ENCODE measurements at regions not wholly inside any gene's neighbourhood (a gene's known extent, or its start where the extent isn't known, plus 50 kb on each side); places are given as distances from the start of the nearest gene placed in this dataset.

GRCh38 chr18:77985526-77986281 lies 736.1 kb downstream of the GALR1 start:
- Mint-ChIP-seq H3K27me3 (peaks cover 0 to 5% (median 0%) of the 10 kb centered on the region in 5 donors), H3K4me3 (no peak overlapping the region), H3K27ac (no peak overlapping the region), H3K9me3 (peaks cover 0 to 5% (median 0%) of the 10 kb centered on the region in 11 donors), H3K36me3 (no peaks in the 10 kb centered on the region), H3K4me1 (no peaks in the 10 kb centered on the region)
- ChIA-PET POLR2A (no interaction called here), CTCF (no interaction called here)
- no peaks in the 10 kb centered on the region for H3K36me3 ChIP-seq (ENCODE audit: control insufficient read depth in 2 of 3, insufficient read depth in 3 of 3, low read length in 3 of 3)
- intact Hi-C loops (cut with micrococcal nuclease): no loop called here
- DNase-seq (no peak), ATAC-seq (no peak)
- no peak overlapping the region for H3K27ac ChIP-seq (ENCODE audit: low read depth, low read length)
- H3K4me1 ChIP-seq (ENCODE audit: control insufficient read depth in 2 of 2, insufficient read depth in 2 of 2, low read length in 2 of 2): no peaks in the 10 kb centered on the region
- H3K27me3 ChIP-seq (ENCODE audit: control insufficient read depth in 2 of 2, insufficient read depth in 2 of 2, low read length in 2 of 2): no peaks in the 10 kb centered on the region
- H3K9me3 ChIP-seq (ENCODE audit: control insufficient read depth in 2 of 3, low read length in 3 of 3): no peaks in the 10 kb centered on the region
- H3K4me3 ChIP-seq (ENCODE audit: low read length): no peak overlapping the region

- CTCF ChIA-PET: interaction anchor here (0.6 kb wide), 1 partner anchor 513 kb away, joined by 8 read pairs; no protein-coding TSS in a partner anchor
- DNase-seq: no peak
- Mint-ChIP-seq H3K4me1 (no peaks in the 10 kb centered on the region), H3K36me3 (no peaks in the 10 kb centered on the region), H3K27me3 (peaks cover 0 to 5% (median 0%) of the 10 kb centered on the region in 5 donors), H3K9me3 (peaks cover 0 to 11% (median 1%) of the 10 kb centered on the region in 11 donors), H3K27ac (no peak overlapping the region), H3K4me3 (no peak overlapping the region)
- no peak overlapping the region for H3K4me3 ChIP-seq (ENCODE audit: low read length)
- no peaks in the 10 kb centered on the region for H3K4me1 ChIP-seq (ENCODE audit: control insufficient read depth in 2 of 2, insufficient read depth in 2 of 2, low read length in 2 of 2)
- no peaks in the 10 kb centered on the region for H3K27me3 ChIP-seq (ENCODE audit: control insufficient read depth in 2 of 2, insufficient read depth in 2 of 2, low read length in 2 of 2)
- intact Hi-C loops (cut with micrococcal nuclease): no loop called here
- no peak overlapping the region for H3K27ac ChIP-seq (ENCODE audit: low read depth, low read length)
- no peak for ATAC-seq
- H3K9me3 ChIP-seq (ENCODE audit: control insufficient read depth in 2 of 3, low read length in 3 of 3): no peaks in the 10 kb centered on the region
- no peaks in the 10 kb centered on the region for H3K36me3 ChIP-seq (ENCODE audit: control insufficient read depth in 2 of 3, insufficient read depth in 3 of 3, low read length in 3 of 3)
- POLR2A ChIA-PET: no interaction called here
Observed at GRCh38 chr18:77990131-77990530, 740.5 kb downstream of the GALR1 start.

DNA sequence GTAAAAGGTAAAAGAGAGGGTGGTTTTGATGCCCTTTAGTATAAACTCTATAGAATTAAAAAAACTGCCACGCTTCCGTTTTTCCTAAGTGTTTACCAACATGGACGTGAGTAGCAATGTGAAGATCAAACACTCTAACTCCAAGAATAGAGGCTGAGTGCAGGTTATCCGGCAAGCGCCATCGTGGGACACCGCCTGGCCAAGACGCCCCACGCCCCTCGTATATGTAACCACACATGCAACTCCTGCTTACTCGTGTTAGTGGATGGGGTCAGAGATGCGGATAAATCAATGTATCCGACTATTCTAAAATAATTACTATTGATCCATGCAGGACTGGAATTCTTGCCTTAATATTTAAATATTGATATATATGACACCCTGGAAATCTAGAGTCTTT lies 741.3 kb downstream of the GALR1 start:
- no peak overlapping the region for H3K4me3 ChIP-seq (ENCODE audit: low read length)
- peaks cover 0 to 10% (median 0%) of the 10 kb centered on the region in 5 donors for H3K27me3 Mint-ChIP-seq
- H3K36me3 Mint-ChIP-seq: no peaks in the 10 kb centered on the region
- H3K27ac Mint-ChIP-seq: no peak overlapping the region
- H3K36me3 ChIP-seq (ENCODE audit: control insufficient read depth in 2 of 3, insufficient read depth in 3 of 3, low read length in 3 of 3): no peaks in the 10 kb centered on the region
- ChIA-PET POLR2A (no interaction called here), CTCF (no interaction called here)
- H3K4me3 Mint-ChIP-seq: no peak overlapping the region
- DNase-seq (no peak), ATAC-seq (no peak)
- no peaks in the 10 kb centered on the region for H3K9me3 ChIP-seq (ENCODE audit: control insufficient read depth in 2 of 3, low read length in 3 of 3)
- H3K4me1 ChIP-seq (ENCODE audit: control insufficient read depth in 2 of 2, insufficient read depth in 2 of 2, low read length in 2 of 2): no peaks in the 10 kb centered on the region
- no peak overlapping the region for H3K27ac ChIP-seq (ENCODE audit: low read depth, low read length)
- intact Hi-C loops (cut with micrococcal nuclease): no loop called here
- H3K27me3 ChIP-seq (ENCODE audit: control insufficient read depth in 2 of 2, insufficient read depth in 2 of 2, low read length in 2 of 2): no peaks in the 10 kb centered on the region
- H3K4me1 Mint-ChIP-seq: no peaks in the 10 kb centered on the region
- H3K9me3 Mint-ChIP-seq: peaks cover 0 to 11% (median 1%) of the 10 kb centered on the region in 11 donors

DNA sequence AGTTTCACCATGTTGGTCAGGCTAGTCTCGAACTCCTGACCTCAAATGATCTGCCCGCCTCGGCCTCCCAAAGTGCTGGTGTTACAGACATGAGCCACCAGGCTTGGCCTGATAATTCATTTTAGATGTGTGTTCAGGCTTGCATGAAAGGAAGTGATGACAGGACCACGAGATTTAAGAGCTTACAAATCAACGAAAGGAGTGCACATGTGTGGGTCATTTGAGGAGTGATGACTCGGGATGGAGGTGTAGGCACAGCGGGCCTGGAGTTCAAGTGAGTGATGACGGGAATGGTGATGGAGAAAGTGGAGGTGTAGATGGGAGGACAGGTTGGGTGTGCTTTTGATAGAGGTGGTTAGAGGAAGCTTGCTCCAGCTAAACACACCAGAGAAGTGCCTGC lies 742.4 kb downstream of the GALR1 start:
- no peak for ATAC-seq
- no peak for DNase-seq
- Mint-ChIP-seq H3K36me3 (no peaks in the 10 kb centered on the region), H3K27ac (no peak overlapping the region), H3K27me3 (peaks cover 0 to 11% (median 4%) of the 10 kb centered on the region in 5 donors), H3K4me3 (no peak overlapping the region), H3K9me3 (peaks cover 0 to 11% (median 1%) of the 10 kb centered on the region in 11 donors), H3K4me1 (no peaks in the 10 kb centered on the region)
- POLR2A ChIA-PET: no interaction called here
- CTCF ChIA-PET: no interaction called here
- Histone ChIP-seq H3K4me1 (ENCODE audit: control insufficient read depth in 2 of 2, insufficient read depth in 2 of 2, low read length in 2 of 2) (no peaks in the 10 kb centered on the region), H3K36me3 (ENCODE audit: control insufficient read depth in 2 of 3, insufficient read depth in 3 of 3, low read length in 3 of 3) (no peaks in the 10 kb centered on the region), H3K4me3 (ENCODE audit: low read length) (no peak overlapping the region), H3K27me3 (ENCODE audit: control insufficient read depth in 2 of 2, insufficient read depth in 2 of 2, low read length in 2 of 2) (no peaks in the 10 kb centered on the region), H3K9me3 (ENCODE audit: control insufficient read depth in 2 of 3, low read length in 3 of 3) (no peaks in the 10 kb centered on the region), H3K27ac (ENCODE audit: low read depth, low read length) (no peak overlapping the region)
- intact Hi-C loops (cut with micrococcal nuclease): no loop called here

- H3K27ac ChIP-seq (ENCODE audit: low read depth, low read length): no peak overlapping the region
- H3K9me3 Mint-ChIP-seq: peaks cover 0 to 11% (median 4%) of the 10 kb centered on the region in 11 donors
- ATAC-seq (no peak), DNase-seq (no peak)
- no peaks in the 10 kb centered on the region for H3K4me1 Mint-ChIP-seq
- ChIA-PET CTCF (no interaction called here), POLR2A (no interaction called here)
- no peaks in the 10 kb centered on the region for H3K36me3 ChIP-seq (ENCODE audit: control insufficient read depth in 2 of 3, insufficient read depth in 3 of 3, low read length in 3 of 3)
- H3K27me3 ChIP-seq (ENCODE audit: control insufficient read depth in 2 of 2, insufficient read depth in 2 of 2, low read length in 2 of 2): no peaks in the 10 kb centered on the region
- H3K4me3 Mint-ChIP-seq: no peak overlapping the region
- no peaks in the 10 kb centered on the region for H3K36me3 Mint-ChIP-seq
- peaks cover 0 to 11% (median 8%) of the 10 kb centered on the region in 5 donors for H3K27me3 Mint-ChIP-seq
- no peak overlapping the region for H3K4me3 ChIP-seq (ENCODE audit: low read length)
- H3K27ac Mint-ChIP-seq: no peak overlapping the region
- no peaks in the 10 kb centered on the region for H3K4me1 ChIP-seq (ENCODE audit: control insufficient read depth in 2 of 2, insufficient read depth in 2 of 2, low read length in 2 of 2)
- no peaks in the 10 kb centered on the region for H3K9me3 ChIP-seq (ENCODE audit: control insufficient read depth in 2 of 3, low read length in 3 of 3)
- intact Hi-C loops (cut with micrococcal nuclease): no loop called here
Observed at GRCh38 chr18:77993188-77993981, 743.7 kb downstream of the GALR1 start.

GRCh38 chr18:77995593-77995992 lies 745.9 kb downstream of the GALR1 start:
- Histone ChIP-seq H3K27ac (ENCODE audit: low read depth, low read length) (no peak overlapping the region), H3K9me3 (ENCODE audit: control insufficient read depth in 2 of 3, low read length in 3 of 3) (no peaks in the 10 kb centered on the region), H3K4me1 (ENCODE audit: control insufficient read depth in 2 of 2, insufficient read depth in 2 of 2, low read length in 2 of 2) (no peaks in the 10 kb centered on the region), H3K4me3 (ENCODE audit: low read length) (no peak overlapping the region), H3K36me3 (ENCODE audit: control insufficient read depth in 2 of 3, insufficient read depth in 3 of 3, low read length in 3 of 3) (no peaks in the 10 kb centered on the region), H3K27me3 (ENCODE audit: control insufficient read depth in 2 of 2, insufficient read depth in 2 of 2, low read length in 2 of 2) (no peaks in the 10 kb centered on the region)
- DNase-seq: no peak
- intact Hi-C loops (cut with micrococcal nuclease): no loop called here
- ChIA-PET CTCF (no interaction called here), POLR2A (no interaction called here)
- Mint-ChIP-seq H3K9me3 (peaks cover 0 to 23% (median 5%) of the 10 kb centered on the region in 11 donors), H3K36me3 (no peaks in the 10 kb centered on the region), H3K27ac (no peak overlapping the region), H3K27me3 (peaks cover 0 to 11% (median 6%) of the 10 kb centered on the region in 5 donors), H3K4me1 (no peaks in the 10 kb centered on the region), H3K4me3 (no peak overlapping the region)
- ATAC-seq: no peak
